Adrenal gland (tissue), 5 donors: ENCODE measurements at regions not wholly inside any gene's neighbourhood (a gene's known extent, or its start where the extent isn't known, plus 50 kb on each side); places are given as distances from the start of the nearest gene placed in this dataset.
"Not testable (repeated sequence)": the region's sequence is repeated elsewhere in the genome, so short reads cannot be mapped to it uniquely, and the experiment has no call there.

Experiments used
- POLR2A ChIP-seq, 2 donors: fragments of 450-650 bp; IDR thresholded peaks; one replicate each; pipeline ENCODE4 v1.6.1; 2017; ENCODE audit warnings: antibody characterized with exemption in 2 of 2, mild to moderate bottlenecking in 2 of 2, moderate library complexity in 1 of 2
- TF ChIP-seq, protein P1 (sequence below), 6 experiments: fragments of 450-650 bp in 4 of 6; fragments of 200-600 bp in 2 of 6; sonication (generic) in 1 of 6; IDR thresholded peaks; 1 replicate in 5 of 6; 2 replicates in 1 of 6; pipeline versions ENCODE4 v1.5.1 to v1.8.0; 2016 to 2021; ENCODE audit warnings: antibody characterized with exemption in 6 of 6, mild to moderate bottlenecking in 2 of 6, moderate library complexity in 1 of 6
- donor health status: DM: no; HTN: no; CAD: no.

DNA sequence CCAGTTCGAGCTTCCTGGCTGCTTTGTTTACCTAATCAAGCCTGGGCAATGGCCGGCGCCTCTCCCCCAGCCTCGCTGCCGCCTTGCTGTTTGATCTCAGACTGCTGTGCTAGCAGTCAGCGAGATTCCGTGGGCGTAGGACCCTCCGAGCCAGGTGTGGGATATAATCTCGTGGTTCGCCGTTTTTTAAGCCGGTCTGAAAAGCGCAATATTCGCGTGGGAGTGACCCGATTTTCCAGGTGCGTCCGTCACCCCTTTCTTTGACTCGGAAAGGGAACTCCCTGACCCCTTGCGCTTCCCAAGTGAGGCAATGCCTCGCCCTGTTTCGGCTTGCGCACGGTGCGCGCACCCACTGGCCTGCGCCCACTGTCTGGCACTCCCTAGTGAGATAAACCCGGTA is 72.4 kb downstream of the TUBA3C start:
- TF ChIP-seq, protein P1, sequence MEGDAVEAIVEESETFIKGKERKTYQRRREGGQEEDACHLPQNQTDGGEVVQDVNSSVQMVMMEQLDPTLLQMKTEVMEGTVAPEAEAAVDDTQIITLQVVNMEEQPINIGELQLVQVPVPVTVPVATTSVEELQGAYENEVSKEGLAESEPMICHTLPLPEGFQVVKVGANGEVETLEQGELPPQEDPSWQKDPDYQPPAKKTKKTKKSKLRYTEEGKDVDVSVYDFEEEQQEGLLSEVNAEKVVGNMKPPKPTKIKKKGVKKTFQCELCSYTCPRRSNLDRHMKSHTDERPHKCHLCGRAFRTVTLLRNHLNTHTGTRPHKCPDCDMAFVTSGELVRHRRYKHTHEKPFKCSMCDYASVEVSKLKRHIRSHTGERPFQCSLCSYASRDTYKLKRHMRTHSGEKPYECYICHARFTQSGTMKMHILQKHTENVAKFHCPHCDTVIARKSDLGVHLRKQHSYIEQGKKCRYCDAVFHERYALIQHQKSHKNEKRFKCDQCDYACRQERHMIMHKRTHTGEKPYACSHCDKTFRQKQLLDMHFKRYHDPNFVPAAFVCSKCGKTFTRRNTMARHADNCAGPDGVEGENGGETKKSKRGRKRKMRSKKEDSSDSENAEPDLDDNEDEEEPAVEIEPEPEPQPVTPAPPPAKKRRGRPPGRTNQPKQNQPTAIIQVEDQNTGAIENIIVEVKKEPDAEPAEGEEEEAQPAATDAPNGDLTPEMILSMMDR (IDR thresholded peaks at IDR 0.05), result not testable (repeated sequence)
- TF ChIP-seq POLR2A (IDR thresholded peaks at IDR 0.05), result not testable (repeated sequence)
